GM18517 (cell line): ENCODE measurements at regions not wholly inside any gene's neighbourhood (a gene's known extent, or its start where the extent isn't known, plus 50 kb on each side); places are given as distances from the start of the nearest gene placed in this dataset.

Experiments used
- ATAC-seq: cut with Tn5 transposase; IDR thresholded peaks from one replicate; pipeline ENCODE4 v1.9.1; 2021; ENCODE audit warnings: mild to moderate bottlenecking, moderate library complexity; ENCODE audit not compliant: unreplicated experiment

DNA sequence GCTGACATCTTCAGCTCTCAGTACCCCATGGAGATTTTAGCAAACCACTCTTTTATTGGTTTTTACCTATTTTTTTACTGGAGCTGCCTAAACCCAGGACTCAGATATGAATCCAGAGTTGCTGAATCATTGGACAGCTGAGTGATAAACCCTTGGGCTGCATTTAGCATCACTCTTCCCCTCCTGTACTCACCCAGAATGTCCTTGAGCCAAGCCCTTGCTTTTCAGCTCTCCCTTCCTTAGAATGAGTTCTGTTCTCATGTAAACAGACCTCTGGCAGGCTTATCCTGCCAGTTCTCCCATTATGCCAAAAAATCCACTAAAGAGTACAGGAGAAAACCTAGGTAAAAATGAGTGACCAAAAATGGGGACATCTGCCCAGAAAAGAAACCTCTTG lies 200.1 kb upstream of the POU2AF2 start:
- ATAC-seq, result no peak

DNA sequence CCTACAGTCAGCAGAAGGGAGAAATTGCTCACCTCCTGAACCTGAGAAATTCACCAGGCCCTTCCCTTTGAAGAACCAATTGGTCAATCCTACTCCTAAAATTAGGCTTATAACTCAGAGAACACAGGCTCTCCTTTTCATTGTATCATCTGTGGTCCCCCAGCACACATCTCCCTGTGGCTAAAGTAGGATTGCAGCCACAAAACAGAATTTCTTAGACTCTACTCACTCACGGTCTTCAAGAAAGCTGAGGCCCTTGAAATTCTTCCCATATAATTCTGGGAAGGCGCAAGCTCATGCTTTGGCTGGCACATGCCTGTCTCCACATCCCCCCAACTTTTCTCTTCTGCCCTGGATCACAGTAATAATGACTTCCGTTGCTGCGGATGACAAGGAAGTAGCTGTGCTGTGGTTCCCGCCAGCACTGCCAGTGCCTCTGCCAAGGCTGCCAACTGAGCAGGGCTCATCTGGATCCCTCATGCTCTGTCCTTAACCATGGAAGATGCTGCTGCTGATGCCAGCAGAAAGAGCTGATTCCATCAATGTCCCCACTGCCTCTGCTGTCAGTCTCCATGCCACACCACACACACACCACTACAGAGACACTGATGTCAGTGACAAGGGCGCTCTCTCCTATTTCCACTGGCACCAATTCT lies 200.6 kb upstream of the POU2AF2 start:
- no peak for ATAC-seq

DNA sequence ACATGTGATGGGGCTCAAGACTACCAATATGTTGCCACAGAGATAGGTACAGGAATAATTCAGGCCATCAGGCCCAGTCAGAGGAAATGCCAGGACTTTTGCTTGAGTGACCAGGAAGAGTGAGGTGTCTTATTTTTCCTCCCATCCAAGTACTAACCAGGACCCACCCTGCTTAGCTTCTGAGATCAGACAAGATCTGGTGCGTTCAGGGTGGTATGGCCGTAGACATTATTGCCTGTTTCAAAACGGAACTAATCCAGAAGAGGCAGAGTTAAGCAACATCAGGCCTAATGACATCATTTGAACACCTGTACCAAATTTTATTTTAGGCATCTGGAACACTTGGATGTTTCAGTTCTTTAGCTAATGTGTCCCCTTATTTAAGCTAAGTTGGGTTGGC lies 205.5 kb upstream of the POU2AF2 start:
- no peak for ATAC-seq

DNA sequence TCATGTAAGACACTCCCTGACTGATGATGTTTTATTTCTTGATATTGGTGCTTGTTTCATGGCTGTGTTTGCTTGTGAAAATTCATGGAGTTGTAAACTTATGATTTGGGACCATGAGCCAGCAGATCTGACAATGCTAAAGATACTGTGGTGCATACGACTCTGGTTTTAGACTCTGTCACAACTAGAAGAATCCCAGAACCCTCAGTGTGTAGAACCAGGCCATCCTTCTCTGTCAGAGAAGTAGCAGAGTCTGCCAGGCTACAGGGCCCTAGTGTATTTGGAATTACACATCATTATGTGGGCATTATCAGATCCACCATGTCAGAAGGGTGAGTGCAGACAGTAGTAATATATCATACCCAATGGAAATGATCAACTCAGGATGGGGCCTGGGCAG lies 209.8 kb upstream of the POU2AF2 start:
- no peak for ATAC-seq

DNA sequence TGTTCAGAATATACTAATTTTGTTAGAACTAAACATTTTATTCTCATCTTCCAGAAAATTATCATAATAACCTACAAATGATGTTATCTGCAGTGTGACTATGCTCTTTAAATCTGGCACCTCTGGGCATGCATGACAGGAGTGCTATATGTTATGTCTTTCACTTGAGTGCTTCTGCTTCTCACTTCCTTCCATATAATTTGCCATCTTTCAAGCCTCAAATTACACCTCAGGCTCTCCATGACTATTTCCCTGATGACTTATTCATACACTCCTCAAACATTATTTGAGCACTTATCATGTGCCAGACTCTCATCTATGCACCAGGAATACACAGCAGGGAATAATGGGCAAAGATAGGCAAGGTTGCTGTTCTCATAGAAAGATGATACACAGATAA lies 219.3 kb upstream of the POU2AF2 start:
- ATAC-seq, result no peak

DNA sequence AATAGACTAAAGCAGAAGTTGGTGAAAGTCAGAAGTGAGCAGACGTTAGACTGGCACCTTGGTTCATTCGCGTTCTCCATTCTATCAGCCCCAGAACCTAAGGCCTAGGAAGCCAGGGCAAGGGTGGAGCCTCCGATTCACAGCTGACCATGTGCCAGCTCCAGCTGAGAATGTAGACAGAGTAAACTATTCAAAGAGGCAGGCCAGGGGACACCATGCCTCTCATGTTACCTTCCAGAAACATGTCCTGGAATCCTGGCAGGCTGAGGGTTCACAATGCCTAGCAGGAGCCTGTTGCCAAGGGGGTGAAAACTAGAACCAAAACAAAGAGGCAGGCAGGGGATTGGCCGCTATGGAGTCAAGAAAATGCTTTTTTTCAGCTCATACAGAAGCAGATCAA lies 224.4 kb upstream of the POU2AF2 start:
- no peak for ATAC-seq

DNA sequence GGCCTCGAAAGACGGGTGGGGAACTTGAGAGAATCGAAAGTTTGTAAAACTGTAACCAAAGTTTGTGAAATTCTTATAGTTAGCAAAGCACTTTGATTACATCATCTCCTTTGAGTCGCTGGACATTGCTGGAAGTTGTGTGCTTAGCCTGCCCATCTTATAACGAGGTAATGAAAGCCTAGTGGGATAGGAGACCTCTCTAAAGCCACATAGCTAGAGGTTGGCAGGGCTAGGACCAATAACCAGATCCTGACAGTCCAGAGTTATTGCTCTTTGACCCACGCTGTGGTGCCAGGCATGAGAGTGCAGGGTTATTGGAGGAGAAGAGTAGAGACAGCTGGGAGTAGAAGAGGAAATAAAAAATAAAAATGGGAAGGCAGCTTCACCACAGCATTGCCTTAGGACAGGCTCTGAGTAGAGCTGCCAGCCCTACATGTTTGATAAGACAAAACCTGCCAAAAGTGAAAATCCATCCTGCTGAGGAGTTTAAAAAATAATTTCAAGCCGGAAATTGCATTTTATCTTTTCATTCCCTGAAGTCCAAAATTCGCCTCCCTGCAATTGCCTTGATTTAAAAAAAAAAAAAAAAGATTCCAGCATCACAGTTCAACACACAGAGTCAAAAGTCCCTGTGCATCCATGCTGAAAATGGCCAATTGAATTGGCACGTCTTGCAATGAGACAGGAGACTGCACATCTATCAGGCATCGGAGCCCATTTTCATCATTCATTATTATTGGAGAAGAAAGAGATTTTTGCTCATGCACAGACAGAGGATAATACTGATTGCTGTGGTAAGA lies 225.5 kb upstream of the POU2AF2 start:
- ATAC-seq, result no peak

DNA sequence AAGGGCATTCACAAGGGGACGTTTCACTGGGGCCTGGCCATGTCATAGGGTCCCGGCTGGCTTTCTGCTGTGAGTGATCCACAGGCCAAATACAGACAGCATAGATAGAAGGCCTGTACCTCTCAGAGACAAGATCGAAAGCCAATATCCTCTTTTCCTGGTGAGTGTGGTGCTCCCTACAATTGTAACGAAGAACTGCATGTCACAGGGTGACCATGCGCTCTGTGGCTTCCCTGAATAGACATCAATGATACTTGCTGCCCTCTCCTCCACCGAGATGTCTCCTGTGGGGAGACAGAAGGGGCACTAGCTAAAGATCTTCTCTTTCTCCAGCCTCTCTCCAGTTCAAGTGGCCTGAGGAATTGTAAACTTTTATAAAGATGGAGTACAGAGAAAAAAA lies 226.1 kb upstream of the POU2AF2 start:
- no peak for ATAC-seq

DNA sequence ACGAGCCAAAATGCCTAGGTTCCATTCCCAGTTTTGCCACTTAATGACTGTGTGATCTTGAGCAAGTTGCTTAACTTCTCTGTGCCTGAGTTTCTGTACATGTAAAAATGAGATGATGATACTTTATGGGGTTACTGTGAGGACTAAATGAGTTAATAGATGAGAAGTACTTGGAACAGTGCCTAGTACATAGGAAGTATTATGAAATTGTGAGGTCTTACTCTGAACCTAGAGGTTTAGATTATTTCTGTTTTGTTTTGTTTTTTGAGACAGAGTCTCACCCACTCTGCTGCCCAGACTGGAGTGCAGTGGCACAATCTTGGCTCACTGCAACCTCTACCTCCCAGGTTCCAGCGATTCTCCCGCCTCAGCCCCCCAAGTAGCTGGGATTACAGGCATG lies 227.0 kb upstream of the POU2AF2 start:
- no peak for ATAC-seq

DNA sequence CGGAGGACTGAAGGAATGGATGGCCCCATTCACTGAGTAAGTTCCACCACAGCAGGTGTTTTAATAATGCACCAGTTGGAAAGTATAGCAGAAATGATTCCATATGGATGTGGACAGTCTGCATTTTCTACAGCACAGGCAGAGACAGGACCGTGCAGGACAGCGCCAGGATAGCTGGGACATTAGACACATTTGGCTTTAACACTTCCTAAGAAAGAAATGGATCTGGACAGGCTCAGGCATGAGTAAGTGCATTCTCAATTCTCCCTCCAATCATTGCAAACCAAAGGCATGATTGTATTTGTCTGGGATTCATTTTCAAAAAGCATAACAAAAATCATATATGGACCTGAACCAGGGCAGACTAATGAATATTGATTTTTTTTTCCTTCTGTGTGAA lies 233.0 kb upstream of the POU2AF2 start:
- ATAC-seq, result no peak

DNA sequence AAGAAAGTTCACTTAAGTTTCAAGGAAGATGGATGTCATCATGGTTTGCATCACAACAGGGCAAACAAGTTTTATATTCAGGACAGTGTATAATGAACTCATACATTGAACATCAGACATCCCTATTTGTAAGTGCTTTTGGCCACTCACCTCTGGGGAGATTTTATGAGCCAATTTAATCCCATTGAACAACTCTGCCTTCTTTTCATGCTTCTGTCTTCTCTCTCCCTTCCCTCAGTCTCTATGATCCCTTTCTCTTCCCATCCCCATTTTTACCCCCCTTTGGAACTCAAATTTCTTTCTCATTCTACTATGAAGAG lies 234.3 kb upstream of the POU2AF2 start:
- no peak for ATAC-seq

DNA sequence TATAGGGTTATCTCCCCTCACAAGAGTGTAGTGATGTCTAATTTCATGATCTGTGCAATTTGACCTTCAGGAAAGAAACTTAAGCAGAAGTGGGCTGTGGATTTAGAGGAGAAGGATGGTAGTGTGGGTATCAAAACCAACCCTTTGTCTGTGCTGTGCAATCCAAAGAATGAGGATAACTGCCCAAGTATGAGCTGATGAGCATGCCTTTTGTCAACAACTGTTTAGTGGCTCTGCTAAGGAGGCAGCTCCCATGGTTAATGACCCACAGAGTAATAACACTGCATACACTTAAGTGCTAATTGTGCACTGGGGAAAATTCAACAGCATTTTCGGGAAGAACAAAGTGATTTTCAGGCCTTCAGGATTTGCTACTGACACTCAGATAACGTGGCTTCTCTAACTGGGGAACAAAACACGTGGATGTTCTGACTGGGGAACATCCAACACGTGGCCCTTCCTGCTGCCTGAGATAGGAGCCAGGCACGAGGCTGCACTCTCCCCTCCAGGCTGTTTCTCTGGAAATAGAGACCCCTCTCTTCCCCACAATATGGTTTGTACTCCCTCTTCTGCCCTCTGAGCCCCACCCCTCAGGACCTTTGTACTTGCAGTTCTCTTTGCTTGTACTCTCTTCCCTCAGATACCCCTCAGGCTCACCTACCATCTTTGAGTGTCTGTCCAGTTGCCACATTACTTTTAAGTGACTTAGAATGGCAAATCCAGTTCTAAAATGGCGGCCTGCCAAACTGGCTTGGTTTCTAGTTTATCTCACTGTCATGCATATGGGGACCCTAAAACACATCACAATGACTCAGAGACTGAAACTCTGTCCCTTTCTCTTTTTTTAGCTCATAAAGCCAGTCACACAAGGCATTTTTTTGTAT lies 234.9 kb upstream of the POU2AF2 start:
- ATAC-seq, result no peak

DNA sequence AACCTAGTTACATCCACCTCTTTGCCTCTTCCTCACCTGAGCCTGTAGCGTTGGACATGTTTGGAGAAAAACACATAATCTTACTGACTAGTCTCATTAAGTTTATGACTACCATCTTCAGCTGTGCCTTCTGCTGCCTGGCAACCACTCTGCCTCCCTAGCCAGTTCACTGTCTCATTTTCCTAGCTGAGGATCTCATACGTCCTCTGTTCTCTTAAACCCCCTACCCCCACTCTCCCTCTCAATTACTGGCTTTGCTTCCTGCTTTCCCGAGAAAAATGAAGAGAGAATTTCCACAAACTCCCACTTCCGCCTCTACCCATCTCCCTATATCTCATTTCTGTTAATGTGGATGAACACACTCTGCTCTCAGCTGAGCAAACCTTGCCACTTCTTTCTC lies 239.3 kb upstream of the POU2AF2 start:
- ATAC-seq, result no peak

DNA sequence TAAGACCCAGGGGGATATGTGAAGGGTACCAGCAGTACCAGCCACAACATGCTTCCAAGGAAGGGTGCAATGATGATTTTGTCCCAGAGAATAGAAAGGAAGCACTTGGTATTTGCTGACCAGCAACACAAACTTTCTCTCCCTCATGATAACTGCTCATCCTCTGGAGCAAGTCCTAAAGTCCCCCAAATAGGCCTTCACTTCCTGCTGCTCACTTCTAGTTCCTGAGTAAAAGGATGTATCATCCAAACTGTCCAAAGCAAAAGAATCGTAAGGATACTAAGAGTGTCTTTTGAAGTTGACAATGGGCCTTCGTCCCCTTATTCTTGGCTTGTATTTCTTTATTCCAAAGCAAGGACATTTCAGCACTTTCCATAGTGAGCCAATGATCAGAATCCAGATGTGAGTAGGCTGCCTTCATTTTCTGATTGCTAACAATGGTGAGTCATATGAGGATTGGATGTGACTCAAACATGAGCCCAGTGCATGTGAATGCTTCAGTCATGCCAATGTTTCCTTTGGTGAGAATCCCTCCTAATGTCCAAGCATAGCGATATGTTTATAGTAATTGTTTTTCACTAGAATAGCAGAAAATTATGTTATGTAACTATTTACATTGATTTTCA lies 243.4 kb upstream of the POU2AF2 start:
- no peak for ATAC-seq

DNA sequence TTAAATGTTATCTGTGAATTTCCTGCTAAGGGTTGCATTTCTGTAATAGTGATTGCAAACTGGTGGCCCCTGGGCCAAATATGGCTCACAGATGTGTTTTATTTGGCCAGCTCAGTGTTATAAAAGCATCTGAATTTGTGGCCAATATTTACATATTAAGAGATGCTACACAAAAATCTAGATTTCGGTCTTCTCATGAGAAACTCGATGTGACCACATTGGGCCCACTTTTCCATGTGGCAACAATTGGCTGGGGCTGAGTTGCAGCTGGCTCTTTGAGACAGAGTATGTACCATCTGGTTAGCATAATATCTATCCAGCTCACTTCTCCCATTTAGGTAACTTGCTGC lies 244.5 kb upstream of the POU2AF2 start:
- no peak for ATAC-seq

DNA sequence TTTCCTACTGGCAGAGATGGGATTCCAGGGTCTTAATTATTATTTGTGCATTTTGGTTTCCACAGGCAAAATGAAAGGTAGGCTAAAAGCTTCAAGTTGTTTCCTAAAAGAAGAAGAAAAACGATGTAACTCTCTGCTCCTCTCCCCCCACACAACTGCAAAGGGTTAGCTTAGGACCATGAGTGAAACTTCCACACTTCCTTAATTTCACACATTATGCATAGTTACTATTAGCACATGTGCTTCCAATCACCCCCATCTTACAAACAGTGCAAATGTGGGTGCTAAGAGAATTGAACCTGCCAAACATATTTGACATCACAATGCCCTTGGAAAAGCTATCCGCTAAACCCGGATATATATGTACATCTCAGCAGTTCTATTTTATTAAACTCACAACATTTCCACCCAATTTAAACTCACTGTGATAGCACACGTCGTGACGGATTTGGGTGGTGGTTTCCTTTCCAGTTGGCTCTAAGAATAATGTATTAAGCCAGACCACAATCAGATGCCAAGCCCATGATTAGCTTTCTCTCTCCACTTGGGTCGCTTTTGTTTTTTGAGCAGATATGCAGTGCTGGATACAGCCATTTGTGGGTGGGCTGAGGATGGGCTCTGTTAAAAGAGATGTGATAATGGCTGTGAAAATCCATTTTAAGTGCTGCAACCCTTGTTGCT lies 245.0 kb upstream of the POU2AF2 start:
- no peak for ATAC-seq

DNA sequence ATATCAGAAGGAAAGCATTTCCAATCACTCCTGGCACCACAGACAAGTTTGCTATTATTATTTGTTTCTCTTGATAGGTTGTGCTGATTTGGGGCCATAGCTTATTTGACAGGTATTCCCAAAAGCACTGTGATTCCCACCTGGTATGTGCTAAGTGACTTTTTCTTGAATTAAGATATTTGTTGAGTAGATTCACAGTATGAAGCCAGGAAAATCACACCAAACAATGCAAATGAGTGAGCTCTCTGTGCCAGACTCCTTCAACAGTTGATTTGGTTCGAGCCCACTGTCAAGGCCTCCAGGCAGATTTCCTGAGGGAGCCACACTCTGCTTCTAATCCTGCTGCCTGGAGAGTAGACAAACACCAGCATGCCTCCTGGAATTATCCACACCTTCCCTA lies 253.0 kb upstream of the POU2AF2 start:
- no peak for ATAC-seq

DNA sequence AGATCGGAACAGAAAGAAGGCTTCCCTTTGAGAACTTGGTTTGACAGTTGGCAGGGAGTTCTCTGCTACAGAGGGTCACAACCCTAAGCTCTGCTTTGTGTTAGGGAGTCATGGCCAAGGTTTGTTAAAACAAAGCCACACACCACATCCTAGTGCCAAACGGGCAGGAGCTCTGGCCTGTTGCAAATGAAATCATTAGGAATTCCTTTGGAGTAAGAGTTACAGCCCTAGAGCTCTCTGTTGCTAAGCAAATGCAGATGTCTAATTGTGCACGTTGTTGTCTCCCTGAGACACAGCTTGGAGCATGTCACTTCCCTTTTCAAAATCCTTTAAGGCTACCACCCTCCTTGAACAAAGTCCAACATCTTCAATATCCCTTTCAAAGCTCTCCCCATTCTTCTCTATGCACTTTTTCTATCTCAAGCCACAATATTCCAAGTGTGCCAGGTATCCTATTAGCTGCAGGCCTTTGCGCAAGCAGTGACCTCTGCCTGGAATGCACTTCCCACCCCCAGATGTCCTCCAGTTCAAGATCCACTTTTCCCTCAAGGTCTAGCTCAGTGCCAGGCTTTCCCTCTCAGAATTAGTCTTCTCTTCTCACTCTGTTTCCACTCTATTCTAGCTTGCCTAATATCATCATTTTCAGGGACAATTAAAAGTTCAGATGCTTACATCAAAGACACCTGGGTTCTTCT lies 253.7 kb upstream of the POU2AF2 start:
- ATAC-seq, result no peak

DNA sequence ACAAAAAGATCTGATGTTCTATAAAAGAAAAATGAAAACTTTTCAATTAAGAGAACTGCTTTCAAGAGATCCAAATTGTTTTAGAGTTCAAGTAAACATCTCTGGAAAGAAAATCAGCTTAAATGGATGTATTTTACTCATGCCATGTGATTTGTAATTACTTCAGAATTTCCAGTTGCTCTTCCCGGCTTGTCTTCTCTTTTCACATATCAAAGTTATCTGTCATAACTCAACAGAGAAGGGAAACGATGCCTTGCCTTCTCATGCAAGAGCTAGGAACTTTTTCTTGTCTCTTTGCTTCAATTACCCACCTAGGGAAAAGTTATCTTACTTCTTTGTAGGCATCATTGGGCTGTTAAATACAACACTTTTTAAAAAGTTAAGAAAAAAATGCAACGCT lies 255.2 kb upstream of the POU2AF2 start:
- no peak for ATAC-seq

DNA sequence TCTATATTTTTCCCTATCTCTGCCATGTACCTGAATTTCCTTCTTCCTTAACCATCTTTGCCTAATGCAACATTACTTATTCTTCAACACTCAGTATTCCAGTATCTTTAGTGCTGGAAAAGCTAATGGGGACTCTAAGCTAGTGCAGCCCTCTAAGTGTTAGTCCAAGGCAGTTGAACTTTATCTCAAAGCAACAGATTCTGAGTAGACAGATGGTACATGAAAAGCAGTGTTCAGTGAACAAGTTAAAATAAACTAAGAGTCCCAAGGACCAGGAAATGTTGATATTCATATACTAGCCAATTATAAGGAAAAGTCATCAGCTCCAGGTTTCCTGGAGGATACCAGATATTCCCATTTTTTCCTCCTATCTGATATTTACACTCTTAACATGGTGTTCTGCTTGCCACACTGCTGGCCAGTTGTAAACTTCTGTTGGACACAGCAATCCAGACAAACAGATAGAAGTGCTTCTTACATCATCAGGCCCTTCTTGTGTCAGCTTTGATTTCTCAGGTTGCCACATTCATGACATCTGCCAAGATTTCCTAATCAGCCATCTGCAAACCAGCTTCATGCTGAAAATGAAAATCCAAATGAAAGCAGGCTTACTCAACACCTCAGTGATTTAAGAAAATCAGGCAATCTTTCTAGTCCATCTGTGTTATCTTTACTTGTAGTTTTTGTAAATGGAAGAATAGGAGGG lies 255.9 kb upstream of the POU2AF2 start:
- ATAC-seq, result no peak
